Mucosa of descending colon (tissue), 3 donors: ENCODE measurements at regions not wholly inside any gene's neighbourhood (a gene's known extent, or its start where the extent isn't known, plus 50 kb on each side); places are given as distances from the start of the nearest gene placed in this dataset.
"Not testable (repeated sequence)": the region's sequence is repeated elsewhere in the genome, so short reads cannot be mapped to it uniquely, and the experiment has no call there.

ENCODE experiments used
- ATAC-seq: fragments of 200-7000 bp; cut with Tn5 transposase; one replicate; pipeline ENCODE4 v1.9.1; 2020; ENCODE audit warnings: mild to moderate bottlenecking, moderate library complexity
- DNase-seq, 3 donors: peaks; one replicate each; pipeline ENCODE4 v3.0.0-alpha.2; 2020
- H3K36me3 ChIP-seq: fragments of 200-600 bp; one replicate; pipeline ENCODE4 v1.8.0; 2021; ENCODE audit warnings: low read depth, mild to moderate bottlenecking
- H3K4me1 ChIP-seq: fragments of 200-600 bp; one replicate; pipeline ENCODE4 v1.8.0; 2021; ENCODE audit warnings: low read depth, mild to moderate bottlenecking
- H3K4me3 ChIP-seq: fragments of 200-600 bp; one replicate; pipeline ENCODE4 v1.8.0; 2021; ENCODE audit warnings: mild to moderate bottlenecking
- H3K9me3 ChIP-seq: fragments of 200-600 bp; one replicate; pipeline ENCODE4 v1.8.0; 2021; ENCODE audit warnings: mild to moderate bottlenecking
- intact Hi-C, 2 donors: fragments of 100-400 bp; cut with DNase I in 1 of 2; cut with micrococcal nuclease in 1 of 2; formaldehyde crosslinking; loops; one replicate each; pipeline versions ENCODE4 v1.11.0 to v1.11.1; 2022; cut with DNase I, micrococcal nuclease
- TF ChIP-seq, protein P1 (sequence below): fragments of 200-600 bp; IDR thresholded peaks from one replicate; pipeline ENCODE4 v1.8.0; 2022; ENCODE audit warnings: antibody characterized with exemption, mild to moderate bottlenecking
- donor health status: DM: no; HTN: no; CAD: no; lungs with moderate emphysema.
- donor health status: DM: no; HTN: no; CAD: no.
- donor health status: DM: no; HTN: yes; CAD: no.

DNA sequence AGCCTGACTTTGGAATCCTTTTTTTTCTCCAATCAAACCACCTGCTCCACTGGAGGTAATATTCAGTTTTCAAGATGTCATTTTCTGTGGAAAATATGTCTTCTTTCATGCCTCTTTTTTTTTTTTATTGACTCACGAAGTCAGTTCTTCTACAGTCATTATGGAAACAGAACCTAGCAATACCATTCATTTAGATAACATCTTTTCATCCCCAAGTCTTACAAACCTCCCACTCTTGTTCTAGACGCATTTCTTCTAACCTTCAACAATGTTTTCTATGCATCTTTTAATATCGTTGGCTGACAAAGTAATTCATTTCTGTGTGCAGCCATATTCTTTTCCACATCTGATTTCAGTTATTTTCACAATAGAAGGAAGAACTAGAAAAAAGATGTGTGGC, 474.3 kb upstream of the CCDC196 start:
- intact Hi-C loops: no loop called here
- TF ChIP-seq, protein P1, sequence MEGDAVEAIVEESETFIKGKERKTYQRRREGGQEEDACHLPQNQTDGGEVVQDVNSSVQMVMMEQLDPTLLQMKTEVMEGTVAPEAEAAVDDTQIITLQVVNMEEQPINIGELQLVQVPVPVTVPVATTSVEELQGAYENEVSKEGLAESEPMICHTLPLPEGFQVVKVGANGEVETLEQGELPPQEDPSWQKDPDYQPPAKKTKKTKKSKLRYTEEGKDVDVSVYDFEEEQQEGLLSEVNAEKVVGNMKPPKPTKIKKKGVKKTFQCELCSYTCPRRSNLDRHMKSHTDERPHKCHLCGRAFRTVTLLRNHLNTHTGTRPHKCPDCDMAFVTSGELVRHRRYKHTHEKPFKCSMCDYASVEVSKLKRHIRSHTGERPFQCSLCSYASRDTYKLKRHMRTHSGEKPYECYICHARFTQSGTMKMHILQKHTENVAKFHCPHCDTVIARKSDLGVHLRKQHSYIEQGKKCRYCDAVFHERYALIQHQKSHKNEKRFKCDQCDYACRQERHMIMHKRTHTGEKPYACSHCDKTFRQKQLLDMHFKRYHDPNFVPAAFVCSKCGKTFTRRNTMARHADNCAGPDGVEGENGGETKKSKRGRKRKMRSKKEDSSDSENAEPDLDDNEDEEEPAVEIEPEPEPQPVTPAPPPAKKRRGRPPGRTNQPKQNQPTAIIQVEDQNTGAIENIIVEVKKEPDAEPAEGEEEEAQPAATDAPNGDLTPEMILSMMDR: no peak
- DNase-seq: no peak
- H3K4me3 ChIP-seq: no peak overlapping the region
- no peaks in the 10 kb centered on the region for H3K9me3 ChIP-seq
- ATAC-seq: no peak
- H3K4me1 ChIP-seq: no peaks in the 10 kb centered on the region
- H3K36me3 ChIP-seq: no peaks in the 10 kb centered on the region

DNA sequence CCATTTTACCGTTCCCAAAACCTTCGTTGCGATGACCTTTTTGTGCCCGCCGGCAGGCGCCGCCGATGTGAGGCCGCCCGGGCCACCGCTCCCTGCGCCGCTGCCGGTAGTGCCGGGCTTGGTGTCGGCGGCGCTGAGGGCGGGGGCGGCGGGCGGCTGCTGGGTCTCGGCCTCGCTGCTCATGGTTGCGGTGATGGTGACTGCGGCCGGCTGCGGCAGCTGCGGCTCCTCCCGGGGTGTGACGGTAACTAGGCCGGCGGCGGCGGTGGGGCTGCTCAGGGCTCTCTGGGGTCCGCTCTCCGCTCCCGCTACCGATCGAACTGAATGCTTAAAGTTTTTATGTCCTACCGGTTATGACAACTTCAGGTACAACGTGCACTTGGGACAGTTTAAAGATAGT, 472.6 kb upstream of the CCDC196 start:
- ATAC-seq, H3K9me3 ChIP-seq, DNase-seq, intact Hi-C loops, H3K36me3 ChIP-seq, H3K4me1 ChIP-seq, H3K4me3 ChIP-seq: not testable (repeated sequence)

DNA sequence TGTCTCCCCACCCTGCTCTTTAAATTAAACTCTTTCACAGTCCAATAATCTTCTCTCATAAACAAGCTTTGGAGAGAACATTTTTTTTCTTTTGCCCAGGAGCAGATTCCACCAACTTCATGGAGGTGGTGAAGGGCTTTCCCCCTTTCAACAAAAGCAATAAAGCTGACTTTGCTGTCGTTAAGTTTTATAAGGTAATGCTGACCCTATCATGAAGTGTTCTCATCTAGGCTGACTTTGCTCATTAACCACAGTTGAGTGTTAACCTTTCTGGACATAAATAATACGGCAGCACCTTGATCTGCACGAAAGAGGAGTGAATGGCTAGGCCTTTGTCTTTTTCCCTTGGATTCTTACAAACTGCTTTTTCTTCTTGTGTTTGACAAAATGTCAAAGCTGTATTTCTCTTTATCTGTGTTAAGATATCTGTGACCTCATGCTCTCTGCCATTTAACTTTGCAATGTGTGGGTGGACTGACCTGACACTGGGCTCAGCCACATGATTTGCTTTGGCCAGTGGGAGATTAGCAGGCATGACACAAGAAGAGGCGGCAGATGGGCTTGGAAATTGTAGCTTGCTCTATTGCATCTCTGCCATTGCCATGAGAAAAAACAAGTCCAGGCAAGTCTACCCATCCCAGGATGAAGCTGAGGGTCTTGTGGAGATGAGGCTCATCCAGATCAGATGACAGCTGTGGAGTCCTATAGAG, 470.9 kb upstream of the CCDC196 start:
- no peak overlapping the region for H3K4me3 ChIP-seq
- intact Hi-C loops: no loop called here
- DNase-seq (no peak), ATAC-seq (no peak)
- no peaks in the 10 kb centered on the region for H3K36me3 ChIP-seq
- H3K9me3 ChIP-seq: no peaks in the 10 kb centered on the region
- TF ChIP-seq, protein P1: no peak
- H3K4me1 ChIP-seq: no peaks in the 10 kb centered on the region

DNA sequence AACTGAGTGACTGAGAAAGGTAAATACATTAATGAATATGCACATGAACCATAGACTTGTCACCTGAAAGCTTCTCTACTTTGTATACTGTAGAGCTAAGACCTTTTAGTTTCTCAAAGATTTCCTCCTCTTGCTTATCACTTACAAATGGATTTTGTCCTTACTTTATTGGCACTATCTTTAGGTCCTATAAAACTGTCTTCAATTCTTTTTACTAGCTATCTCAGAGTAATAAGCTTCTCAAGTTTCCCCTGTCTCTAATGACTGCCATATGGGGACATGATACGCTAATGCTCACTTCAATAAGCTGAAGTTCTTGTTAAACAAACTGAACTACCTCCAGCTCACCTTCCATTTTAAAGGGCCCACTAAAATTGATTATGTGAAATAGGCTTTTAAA, 468.2 kb upstream of the CCDC196 start:
- Histone ChIP-seq H3K36me3 (no peaks in the 10 kb centered on the region), H3K4me3 (no peak overlapping the region), H3K4me1 (no peaks in the 10 kb centered on the region), H3K9me3 (no peaks in the 10 kb centered on the region)
- ATAC-seq (no peak), DNase-seq (no peak)
- intact Hi-C loops: no loop called here
- TF ChIP-seq, protein P1: no peak

DNA sequence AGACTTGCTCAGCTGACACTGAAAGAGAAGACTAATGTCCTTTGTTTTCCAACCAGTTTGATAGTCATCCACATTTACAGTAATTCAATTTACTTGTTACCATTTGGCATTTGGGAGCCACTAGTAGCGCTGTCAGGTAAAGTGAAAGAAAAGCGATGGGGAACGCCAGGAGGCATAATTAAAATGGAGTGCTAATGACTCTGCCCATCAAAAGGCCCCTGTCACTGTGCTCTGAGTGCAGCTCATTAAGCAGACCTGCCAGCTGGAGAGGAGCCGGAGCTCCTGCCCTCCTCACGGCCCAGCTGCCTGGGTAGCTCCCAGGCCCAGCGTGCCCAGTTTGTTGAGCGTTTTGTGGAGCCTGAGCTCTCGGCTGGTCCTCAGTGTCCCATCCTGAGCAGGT, 463.6 kb upstream of the CCDC196 start:
- intact Hi-C loops: no loop called here
- H3K4me1 ChIP-seq: no peaks in the 10 kb centered on the region
- TF ChIP-seq, protein P1: no peak
- no peak for DNase-seq
- no peaks in the 10 kb centered on the region for H3K36me3 ChIP-seq
- no peaks in the 10 kb centered on the region for H3K9me3 ChIP-seq
- H3K4me3 ChIP-seq: no peak overlapping the region
- no peak for ATAC-seq

DNA sequence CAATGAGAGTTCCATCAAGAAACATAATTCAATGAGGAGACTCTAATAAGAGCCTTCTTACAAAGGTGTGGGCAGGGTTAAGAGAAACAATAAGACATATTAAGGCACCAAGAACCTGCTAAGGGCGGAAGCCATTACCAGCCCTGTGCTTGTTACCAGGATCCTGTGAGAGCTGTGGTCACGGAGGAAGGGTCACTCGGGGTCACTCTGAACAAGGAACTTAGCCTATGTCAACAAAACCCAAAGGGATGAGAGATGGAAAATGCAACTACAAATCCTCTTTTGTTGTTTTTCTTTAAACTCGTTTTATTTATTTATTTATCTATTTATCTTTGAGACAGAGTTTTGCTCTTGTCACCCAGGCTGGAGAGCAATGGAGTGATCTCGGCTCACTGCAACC, 460.4 kb upstream of the CCDC196 start:
- DNase-seq: no peak
- Histone ChIP-seq H3K4me3 (no peak overlapping the region), H3K4me1 (no peaks in the 10 kb centered on the region), H3K9me3 (no peaks in the 10 kb centered on the region), H3K36me3 (no peaks in the 10 kb centered on the region)
- ATAC-seq: no peak
- TF ChIP-seq, protein P1: no peak
- intact Hi-C loops: no loop called here

DNA sequence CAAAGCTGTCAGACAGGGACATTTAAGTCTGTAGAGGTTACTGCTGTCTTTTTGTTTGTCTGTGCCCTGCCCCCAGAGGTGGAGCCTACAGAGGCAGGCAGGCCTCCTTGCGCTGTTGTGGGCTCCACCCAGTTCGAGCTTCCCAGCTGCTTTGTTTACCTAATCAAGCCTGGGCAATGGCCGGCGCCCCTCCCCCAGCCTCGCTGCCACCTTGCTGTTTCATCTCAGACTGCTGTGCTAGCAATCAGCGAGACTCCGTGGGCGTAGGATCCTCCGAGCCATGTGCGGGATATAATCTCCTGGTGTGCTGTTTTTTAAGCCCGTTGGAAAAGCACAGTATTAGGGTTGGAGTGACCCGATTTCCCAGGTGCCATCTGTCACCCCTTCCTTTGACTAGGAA, 454.2 kb upstream of the CCDC196 start:
- ATAC-seq, DNase-seq, intact Hi-C loops, H3K9me3 ChIP-seq, H3K4me3 ChIP-seq, H3K4me1 ChIP-seq, H3K36me3 ChIP-seq: not testable (repeated sequence)
